HG02759 (cell line): ENCODE measurements at regions not wholly inside any gene's neighbourhood (a gene's known extent, or its start where the extent isn't known, plus 50 kb on each side); places are given as distances from the start of the nearest gene placed in this dataset.

Source experiments
- ATAC-seq: cut with Tn5 transposase; IDR thresholded peaks from one replicate; pipeline ENCODE4 v1.9.1; 2021; ENCODE audit warnings: mild to moderate bottlenecking, moderate library complexity; ENCODE audit not compliant: unreplicated experiment

DNA sequence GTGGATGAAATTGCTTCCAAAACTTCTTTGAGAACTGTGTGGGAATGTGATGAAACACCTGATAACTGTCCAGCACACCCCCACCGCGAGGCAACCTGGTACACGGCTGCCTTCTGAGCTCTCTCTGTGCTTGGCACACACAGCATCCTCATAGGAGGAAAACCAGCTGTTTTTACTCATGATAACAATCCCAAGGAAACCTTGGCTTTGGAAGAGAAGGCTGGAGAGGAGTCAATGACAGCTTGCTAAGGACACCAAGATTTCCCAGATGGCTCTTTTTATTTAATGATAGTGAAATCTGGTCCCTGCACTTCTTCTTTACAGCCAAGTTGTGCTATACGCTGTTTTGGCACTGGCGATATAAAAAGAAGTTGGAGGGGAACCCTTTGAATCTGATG lies 232.5 kb upstream of the FN1 start:
- ATAC-seq = no peak

DNA sequence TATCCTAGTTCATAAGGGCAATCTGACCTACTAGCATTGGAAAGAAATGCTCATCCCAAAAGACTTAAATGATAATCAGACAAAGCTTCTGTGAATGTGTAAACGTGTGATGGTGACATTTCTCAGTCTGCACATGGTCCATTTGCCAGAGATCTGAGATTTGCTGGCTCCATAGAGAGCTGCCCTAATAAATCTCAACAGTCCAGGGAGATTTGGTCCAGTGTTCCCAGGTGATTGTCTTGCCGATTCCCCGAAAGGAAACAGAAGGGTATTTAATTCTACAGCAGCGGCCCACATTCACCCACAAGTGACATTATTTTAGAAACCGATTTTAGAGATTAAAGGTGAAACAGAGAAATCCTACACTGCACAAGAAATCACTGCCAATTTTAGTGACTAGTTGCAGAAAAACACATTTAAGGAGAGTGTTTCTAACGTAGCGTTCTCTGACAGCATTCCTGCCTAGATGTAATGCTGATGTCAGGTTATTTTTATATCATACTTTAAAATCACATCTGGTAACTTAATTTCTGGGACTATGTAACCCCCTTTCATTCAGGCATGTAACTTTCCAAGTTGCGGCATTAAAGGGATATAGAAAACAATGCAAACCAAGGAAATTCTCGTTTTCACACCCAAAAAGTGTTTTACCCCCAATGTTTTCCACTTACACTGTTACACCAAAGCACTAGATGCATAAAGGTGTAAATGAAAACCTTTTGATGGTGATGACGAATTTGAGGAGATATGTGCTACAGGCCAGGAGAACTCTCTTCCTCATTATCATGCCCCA lies 231.9 kb upstream of the FN1 start:
- no peak for ATAC-seq

DNA sequence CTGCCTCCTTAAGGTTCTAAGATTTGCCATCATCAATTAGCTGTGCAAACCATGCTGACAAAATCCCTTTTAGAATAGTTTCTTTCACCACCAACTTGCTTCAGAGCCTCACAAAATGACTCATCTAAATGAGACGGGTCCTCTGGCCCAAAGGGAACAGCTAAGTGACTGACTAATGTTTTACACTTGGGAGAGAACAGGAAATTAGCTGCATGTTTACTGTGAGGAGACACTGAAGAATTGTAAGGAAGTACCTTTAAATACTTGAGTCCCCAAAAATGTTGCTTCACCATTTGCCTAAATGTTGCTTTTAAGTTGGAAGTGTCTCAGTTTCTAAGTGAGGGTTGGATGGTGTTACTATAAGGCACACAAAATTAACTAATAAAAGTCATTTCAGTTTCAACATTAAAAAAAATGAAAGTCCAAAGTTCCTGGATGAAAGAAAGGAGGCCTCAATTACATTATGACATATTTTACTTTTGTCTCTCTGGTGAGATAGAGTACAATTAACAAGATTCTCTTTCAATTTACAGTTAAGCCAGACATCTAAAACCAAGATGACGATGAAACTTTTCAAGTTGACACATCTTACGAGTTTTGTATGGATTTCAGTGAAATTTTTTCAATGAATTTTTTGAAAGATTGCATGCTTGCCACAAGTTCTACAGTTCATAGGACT lies 229.1 kb upstream of the FN1 start:
- peak; percentile 86 for ATAC-seq

DNA sequence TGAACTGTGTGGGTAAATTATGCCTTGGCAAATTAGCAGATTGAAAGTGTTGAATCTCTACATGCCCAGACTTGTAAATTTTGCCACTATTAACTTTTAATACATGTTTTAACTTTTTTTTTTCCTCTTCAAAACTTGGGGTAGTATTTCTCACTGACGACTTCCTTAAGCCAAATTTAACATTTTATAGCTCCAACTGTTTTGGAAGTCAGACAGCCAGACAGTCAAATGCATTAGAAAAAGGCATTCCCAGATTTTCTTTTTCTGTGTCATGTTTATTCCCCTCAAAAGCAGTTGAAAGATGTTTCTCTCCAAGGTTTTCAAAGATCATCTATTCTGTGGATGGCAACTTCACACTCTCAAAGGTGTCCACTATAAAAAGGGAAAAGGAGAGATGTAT lies 226.8 kb upstream of the FN1 start:
- no peak for ATAC-seq

DNA sequence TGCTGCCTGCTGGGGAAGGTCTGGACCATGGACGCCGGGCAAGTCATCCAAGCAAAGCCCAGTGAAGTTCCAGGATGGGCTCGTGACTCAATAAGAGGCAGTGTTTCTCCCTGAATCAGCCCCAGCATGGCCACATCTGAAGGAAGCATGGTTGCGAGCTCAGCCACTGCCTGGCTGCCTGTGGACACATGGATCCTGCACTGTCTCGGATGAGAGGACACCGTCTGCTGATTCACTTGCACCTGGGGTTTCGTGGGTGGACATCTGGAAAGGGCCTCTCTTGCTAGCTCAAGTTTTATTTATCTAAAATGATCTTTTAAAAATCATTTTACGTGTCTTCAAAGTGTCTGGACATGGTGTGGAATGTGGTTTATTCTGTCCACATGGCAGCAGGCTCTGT lies 224.8 kb upstream of the FN1 start:
- no peak for ATAC-seq

DNA sequence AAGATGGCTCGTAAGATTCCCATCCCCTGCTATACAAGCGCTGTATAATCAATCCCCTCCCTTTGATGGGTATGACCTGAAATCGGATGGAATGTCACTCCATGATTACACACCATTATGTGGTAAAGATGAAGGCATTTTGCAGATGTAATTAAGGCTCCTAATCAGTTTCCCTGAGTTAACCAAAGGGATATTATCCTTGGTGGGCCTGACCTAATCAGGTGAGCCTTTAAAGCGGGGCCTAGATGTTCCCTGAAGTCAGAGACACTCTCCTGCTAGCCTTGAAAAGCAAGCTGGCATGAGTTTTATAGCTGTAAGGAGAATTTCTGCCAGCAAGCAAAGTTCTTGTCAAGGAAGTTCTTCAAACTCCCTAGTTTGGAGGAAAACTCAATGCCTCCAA lies 223.8 kb upstream of the FN1 start:
- no peak for ATAC-seq

DNA sequence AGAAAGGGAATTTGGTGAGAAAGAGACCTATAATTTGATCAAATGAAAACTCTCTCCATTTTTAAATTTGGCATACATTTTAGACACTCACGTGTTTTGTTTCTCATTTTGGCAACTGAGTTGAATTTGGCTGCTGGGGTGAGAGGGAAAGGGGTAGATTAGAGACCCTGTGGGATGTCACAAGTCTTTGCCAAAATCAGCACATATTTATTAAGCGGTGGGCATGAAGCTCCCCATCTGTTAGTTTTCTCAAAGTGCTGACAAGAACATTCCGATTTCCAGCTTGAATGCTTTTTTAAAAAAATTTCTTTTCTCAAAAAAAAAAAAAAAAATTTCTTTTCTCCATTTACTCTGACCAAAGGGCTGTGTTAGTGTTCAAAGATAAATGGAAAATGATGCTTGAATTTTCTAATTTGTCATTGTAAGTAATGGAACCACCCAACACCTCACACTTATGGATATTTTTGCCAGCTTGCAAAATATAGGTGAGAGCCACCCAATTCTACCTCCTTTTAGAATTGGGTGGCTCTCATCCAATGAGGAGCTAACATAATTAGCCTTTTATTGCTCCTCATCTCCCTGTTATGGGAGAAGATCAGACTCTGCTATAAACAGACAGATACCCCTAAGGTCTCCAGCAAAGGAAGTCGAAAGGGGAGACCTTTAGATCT lies 222.9 kb upstream of the FN1 start:
- ATAC-seq = no peak

DNA sequence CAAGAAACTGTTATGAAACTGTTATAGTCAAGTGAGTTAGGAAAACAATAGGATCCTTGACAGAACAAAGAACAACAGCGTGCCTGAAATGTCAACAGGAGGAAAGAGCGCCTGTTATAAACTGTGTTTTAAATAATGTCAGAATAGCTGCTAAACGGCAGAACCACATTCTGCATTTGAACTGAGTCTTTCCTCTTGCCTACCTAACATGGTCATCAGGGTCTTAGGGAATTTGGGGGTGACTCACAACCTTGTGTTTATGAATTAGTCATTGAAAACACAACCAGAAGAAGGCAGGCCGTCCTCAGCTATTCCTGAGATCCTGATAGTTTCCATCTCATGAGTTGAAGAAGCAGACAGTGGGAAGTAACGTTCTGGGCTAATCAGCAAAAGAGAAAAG lies 222.0 kb upstream of the FN1 start:
- ATAC-seq = no peak

DNA sequence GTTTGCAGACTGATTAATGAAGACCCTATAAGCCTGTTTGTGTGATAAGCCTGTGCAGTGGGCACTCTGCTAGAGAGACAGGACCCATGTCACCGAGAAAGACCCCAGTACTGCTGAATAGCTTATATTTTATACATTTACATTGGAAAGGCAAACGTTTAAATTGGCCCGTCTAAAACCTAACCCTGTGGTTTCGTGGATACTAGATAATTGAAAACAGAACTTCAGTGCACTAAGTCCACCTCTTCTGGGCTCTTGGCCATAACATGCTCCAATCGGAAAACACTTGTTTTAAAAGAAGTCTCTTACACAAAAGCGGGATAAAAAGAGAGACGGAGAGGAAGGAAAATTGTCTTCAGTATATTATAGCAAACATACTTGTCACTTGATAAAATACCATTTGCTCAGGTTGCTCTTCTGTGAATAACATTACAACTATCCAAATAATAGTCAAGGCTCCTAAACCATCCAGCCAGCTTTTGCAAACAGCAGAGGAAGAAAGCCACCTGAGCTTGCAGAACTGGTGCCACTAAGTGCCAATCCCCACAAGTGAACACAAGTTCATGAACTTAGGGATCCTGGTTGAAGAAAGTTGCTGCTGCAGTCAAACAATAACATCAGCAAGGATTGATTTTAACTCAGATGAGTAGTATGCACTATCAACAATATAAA lies 218.4 kb upstream of the FN1 start:
- no peak for ATAC-seq

DNA sequence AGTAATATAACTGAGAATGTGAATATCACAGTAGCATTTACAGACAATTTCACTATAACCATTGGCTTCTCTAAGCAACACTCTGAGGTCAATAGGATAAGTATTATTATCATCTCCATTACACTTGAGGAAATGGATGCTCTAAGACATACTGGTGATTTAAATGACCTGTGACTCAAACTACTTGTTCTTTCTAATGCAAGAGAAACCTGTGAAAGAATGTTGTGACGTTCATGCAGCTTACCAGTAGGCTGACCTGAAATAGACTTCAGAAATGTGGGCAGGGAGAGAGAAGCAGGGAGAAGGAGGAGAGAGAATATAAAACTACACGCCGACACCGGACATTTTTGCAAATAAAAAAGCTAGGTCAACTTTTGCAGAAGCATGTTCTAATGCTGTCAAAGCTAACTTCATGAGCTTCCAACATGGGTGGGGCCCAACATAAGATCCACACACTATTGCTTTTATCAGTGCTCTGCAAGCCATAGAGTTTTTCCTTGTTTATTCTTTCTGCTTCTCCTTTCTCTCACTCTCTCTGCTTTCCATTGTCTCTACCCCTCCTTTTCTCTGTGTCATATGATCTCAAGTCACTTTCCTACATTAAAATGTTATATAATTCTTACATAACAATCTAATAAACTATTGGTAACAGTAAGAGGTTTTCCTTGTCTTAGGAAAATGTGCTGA lies 217.6 kb upstream of the FN1 start:
- no peak for ATAC-seq

DNA sequence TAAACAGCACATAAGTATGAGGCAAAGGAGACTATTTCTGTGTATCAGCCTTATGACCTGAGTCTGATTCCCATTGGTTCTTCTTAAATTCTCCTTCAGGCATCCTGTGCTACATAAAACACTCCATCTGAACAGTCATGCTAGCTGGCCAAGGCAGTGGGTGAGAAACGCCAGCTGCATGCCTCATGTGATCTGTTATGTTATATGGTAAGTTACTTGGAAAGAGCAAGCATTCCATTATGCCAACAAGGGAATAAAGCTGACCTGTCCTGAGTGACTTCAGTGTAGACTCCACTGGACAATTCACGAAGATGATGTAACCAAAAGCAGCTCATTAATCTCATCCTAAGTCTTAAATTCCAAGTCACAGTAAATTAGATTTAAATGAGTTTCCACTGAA lies 216.5 kb upstream of the FN1 start:
- ATAC-seq = no peak

DNA sequence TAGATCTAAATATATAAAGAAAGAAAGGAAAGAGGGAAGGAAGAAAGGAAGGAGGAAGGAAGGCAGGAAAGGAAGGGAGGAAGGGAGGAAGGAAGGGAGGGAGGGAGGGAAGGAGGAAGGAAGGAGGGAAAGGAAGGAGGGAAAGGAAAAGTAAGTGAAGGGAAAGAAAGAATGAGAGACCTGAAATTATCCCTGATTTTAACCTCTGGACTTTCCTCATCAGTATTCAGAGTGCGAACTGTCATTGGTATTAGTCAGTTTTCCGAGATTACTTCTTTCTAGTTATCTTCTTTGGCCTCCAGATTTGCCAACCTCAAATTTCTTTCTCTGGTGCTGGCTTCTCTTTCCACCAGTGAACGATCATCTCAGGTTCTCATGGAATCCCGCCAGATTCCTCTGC lies 215.5 kb upstream of the FN1 start:
- ATAC-seq = no peak

DNA sequence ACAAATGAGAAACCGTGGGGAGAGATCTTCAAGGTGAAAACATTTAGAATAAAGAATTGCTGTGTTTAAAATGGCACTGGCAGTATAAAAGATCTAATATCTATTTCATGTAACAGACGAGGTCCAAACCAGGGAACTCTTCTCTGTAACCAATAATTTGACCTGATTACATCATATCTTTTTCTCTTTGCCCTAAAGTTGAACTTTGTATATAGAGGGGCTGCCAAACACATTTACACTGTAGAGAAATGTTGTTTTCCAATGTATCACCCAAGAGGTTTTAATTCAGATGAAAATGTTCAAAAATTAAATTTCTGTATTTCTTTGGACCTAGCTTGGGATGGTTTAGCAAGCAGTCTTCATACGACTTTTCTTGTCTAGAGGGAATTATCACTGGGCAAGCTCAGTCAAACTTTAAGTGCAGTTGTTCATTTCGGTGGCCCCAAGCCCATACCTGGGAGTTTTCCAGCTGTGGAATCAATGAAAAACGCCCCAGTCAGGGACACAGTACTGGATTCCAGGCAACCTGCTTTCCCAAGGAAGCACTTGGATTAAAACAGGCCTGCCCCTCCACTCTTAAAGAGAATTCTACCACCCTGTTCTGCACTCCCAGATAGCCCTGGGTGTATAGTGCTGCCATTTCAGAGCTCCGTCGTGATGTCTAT lies 208.5 kb upstream of the FN1 start:
- no peak for ATAC-seq

DNA sequence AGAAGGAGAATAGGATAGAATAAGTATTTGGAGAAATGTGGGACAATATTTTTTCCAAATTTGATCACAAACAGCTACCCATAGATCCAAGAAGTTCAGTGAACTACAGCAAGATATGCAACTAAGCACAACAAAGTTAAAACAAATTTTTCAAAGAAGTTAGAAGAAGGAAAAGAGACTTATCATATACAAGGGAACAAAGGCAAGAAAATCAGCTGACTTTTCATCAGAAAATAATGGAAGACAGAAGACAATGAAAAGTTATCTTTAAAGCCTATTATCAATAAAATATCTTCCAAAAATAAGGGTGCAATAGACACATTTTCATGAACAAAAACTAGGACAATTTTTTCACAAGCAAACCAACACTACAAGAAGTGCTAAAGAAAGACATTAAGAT lies 202.8 kb upstream of the FN1 start:
- ATAC-seq = no peak

DNA sequence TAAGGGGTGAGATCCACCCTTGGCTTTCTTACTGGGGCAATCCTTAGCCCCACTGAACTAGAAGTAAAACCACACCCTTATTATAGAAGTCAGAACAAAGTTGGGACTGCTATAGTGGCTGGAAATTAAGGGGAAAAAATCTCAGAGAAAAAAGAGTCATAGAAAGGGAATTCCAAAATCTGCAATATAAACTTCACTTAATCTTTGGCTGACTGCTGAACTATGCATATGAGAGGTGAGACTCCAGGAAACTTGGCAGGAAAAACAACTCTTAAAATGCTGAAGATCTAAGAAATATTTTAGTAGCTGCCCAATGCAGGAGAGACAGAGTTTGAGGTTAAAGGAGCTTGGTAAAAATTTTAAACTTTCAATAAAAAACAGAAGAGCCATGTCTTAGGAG lies 201.8 kb upstream of the FN1 start:
- ATAC-seq = no peak

DNA sequence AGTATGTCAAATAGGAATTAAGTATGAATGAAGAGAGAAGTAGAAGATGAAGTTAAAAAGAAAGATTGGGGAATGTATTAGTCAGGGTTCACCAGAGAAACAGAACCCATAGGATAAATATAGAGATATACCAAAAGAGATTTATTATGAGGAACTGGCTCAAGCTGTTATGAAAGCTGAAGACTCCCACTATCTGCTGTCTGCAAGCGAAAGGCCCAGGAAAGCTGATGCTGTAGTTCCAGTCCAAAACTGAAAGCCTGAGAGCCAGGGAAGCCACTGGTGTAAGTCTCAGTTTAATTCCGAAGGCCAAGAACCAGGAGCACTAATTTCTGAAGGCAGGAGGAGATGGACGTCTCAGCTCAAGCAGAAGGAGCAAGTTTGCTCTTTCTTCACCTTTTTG lies 200.9 kb upstream of the FN1 start:
- no peak for ATAC-seq

DNA sequence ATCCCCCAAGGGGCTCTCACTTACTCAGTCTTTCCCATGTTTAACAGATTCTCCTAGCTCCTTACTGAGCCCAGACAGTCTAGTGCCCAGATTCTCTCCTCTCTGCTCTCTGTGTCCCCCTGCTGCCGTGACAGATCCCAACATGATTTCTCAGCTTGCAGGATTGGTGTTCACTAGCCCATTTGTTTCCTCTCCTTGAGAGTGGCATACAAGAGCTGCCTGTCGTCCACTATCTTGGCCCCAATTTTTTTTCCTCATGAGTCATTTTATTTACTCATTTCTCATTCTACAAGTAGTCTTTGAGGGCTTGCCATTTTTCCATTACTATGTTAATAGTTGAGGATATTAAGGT lies 199.9 kb upstream of the FN1 start:
- ATAC-seq = no peak

DNA sequence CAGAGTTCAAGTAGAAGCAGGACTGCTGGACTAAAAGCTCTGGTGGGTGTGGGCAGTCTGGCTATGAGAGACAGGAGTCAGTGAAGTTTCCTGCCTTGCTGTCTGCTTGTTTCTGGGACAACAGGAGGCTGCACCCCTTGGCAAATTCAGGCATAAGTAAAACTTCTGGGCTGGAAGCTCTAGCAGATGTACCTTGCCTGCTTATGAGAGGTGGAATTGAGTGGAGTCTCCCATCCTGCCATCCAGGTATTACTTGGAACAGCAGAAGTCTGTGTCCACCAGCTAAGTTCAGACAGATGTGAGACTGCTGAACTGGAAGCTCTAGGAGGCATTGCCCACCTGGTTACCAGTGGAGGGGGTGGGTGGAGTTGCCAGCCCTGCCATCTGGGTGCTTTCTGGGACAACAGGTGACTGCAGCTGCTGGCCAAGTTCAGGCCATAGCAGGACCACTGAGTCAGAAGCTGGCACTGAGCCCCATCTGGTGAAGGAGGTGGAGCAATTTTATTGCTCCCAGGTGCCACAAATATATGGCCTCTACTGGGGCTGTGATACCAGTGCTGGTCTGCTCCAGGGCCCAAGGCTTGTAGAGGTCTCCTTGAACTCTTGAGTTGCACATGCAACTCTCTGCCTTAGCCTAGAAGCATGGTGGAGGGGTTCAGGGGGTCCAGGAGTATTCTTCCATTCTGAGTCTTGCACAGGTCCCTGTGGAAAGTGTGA lies 199.4 kb upstream of the FN1 start:
- ATAC-seq = no peak

DNA sequence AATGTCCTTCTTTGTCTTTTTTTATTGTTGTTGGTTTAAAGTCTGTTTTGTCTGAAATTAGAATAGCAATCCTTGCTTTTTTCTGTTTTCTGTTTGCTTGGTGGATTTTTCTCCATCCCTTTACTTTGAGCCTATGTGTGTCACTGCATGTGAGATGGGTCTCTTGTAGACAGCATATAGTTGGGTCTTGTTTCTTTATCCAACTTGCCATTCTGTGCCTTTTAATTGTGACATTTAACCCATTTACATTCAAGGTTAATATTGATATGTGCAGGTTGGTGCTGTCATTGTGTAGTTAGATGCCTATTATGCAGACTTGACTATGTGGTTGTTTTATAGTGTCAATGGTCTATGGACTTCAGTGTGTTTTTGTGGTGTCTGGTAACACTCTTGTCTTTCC lies 197.5 kb upstream of the FN1 start:
- ATAC-seq = no peak

DNA sequence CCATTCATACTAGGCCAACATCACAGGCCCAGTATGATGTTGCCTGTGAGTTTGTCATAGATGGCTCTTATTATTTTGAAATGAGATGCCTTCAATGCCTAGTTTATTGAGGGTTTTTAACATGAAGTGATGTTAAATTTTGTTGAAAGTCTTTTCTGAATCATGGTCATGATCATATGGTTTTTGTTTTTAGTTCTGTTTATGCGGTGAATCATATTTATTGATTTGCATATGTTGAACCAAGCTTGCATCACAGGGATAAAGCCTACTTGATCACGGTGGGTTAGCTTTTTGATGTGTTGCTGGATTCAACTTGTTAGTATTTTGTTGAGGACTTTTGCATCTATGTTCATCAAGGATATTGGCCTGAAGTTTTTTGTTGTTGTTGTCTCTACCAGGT lies 195.8 kb upstream of the FN1 start:
- no peak for ATAC-seq
